CMK (cell line): ENCODE measurements at regions not wholly inside any gene's neighbourhood (a gene's known extent, or its start where the extent isn't known, plus 50 kb on each side); places are given as distances from the start of the nearest gene placed in this dataset.

Source experiments
- DNase-seq: peaks from one replicate; pipeline ENCODE4 v3.0.0-alpha.2; 2010; ENCODE audit warnings: low read depth

GRCh38 chr22:49640366-49641095 is 187.1 kb downstream of the BRD1 start:
- no peak for DNase-seq

DNA sequence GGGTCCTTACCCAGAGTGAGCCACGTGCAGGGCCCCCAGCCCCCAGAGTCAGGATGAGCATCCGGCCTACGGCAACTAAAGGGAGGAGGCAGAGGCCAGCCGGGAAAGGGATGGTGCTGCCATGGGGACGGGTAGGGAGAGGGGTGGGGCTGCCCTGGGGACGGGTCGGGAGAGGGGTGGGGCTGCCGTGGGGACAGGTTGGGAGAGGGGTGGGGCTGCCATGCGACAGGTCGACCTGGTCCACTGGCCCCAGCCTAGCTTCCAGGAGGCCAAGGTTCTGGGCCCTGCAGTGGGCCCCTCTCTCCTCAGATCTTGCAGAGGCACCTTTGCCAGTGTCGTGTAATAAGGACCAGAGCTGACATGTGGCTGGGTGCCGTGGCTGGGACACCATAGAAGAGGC is 187.7 kb downstream of the BRD1 start:
- no peak for DNase-seq

- no peak for DNase-seq
These were observed 188.9 kb downstream of the BRD1 start for GRCh38 chr22:49638788-49639187.

DNA sequence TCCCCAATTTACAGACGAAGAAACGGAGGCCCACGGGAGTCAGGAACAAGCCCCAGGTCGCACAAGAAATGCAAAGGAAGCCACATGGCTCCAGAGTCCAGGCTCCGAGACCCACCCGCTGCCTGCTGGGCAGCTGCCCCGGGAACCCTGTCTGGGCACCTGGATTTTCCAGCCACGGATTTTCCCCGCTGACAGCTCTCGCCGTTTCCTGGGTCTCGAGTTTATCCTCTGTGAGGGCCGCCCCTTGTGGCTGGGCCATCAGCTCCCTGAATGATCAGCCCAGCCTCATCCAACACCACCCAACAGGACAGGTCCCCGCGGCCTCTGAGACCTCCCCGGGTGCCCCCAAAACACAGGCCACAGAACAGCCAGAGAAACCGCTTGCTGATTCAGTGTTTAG is 189.7 kb downstream of the BRD1 start:
- no peak for DNase-seq

DNA sequence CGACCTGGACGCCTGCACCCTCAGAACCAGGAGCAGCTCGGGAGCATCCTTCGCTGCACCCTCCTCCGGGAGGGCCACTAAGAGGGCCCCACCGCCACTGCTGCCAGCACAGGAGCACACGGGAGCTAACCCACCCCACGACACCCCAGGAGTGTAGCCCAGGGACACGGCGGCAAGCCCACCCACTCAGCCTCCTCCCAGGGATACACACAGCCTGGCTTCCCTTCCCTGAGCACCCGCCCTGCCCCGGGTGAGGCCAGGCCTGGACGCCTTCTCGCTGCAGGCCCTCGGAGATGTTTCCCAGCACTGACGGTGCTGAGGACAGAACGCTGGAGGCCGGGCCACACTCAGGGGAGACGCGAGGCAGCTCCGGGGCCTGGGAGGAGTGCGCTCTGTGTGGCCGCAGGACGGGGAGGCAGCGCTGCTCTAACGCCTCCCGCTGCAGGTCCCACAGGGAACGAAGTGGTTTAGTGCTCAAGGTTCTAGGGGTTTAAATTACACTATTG is 190.4 kb downstream of the BRD1 start:
- DNase-seq, result no peak

DNA sequence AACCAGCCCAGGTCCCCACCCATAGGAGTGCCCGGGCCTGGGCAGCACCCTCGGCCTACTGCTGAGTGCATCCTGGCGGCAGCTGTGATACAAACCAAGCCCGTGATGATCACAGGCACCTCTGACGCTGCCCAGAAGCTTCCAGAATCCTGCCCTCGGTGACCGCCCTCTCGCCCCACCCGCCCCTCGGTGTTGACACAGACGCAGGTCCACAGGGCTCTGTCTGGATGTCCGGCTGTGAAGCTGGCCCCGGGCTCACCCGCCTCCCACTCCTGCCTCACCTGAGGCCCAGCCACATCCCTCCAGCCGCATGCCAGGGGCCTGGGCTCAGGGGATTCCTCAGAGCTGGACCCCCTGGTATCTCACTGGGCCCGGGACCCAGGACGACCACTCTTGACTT is 191.0 kb downstream of the BRD1 start:
- DNase-seq, result no peak

DNA sequence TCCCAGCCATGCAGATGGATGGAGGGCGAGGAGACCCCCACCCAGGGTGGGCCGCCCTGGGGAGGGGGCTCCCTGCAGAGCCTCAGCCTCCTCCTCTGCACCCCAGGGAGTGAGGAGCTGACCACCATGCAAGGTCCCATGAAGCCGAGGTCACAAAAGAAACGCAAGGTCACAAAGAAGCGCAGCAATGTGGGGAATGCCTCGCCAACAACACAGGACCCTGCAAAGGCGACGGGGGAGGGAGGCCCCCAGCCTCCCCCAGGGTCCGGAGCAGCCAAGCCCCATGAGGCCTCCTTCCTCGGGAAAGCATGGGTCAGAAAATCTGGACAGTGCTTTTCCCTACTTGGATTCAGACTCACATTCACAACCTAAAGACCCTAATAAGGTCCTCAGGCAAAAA is 191.5 kb downstream of the BRD1 start:
- no peak for DNase-seq

DNA sequence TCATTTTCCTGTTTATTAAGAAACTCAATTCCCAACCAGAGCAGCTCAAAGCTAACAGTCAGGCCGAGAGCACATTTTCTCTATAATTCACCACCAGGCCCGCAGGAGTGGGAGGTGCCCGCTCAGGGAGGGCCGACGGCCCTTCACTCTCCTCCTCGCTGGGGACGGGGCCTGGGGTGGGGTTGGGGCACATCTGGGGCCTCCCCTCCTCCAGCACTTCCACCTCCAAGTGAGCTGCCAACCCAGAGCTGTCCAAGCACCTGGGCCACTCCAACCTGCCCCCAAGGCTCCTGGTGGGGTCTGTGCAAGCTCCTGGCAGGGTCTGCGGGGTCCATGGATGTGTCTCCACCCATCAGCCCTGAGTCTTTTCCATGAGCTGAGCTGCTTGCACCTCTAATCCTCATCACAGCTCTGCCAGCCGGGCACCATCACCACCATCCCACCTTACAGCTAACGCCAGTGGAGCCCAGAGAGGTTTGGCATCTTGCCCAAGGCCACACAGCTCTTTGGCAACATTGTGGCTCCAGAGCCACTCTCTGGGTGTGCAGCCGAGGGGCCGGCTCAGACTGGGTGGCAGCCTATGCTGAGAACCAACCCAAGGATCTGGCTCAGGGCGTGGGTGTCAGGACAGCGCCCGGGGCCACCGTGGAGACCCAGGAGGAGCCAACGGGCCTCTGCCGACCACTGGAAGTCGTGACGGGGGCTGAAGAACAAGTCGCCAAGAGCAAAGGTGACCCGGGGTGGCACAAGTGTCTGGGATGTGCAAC is 193.5 kb downstream of the BRD1 start:
- no peak for DNase-seq

GRCh38 chr22:49633010-49633324 is 194.7 kb downstream of the BRD1 start:
- DNase-seq, result no peak

GRCh38 chr22:49632199-49633009 is 195.3 kb downstream of the BRD1 start:
- DNase-seq, result no peak

DNA sequence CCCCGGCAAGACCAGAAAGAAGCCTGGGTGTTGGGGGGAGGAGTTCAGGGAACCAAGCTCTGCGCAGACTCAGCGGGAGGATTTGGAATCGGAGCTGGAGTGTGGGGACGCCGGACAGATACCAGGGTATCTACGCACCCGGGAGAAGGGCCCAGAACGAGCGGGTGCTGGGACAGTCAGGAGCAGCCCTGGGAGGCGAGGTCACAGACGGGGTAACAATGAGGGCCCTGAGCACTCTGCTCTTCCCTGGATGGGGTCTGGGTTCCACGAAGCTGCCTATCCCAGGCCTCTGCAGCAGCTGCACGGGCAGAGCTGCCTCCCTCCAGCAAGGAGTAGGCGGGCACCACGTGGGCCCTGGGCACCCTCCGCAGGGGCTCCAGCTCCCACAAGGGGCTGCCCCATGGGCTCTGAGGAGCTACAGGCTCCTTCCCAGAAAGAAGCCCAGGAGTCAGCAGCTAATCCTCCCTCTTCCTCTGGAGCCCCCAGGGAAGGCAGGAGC is 197.2 kb downstream of the BRD1 start:
- no peak for DNase-seq

GRCh38 chr22:49629586-49630447 is 197.9 kb downstream of the BRD1 start:
- no peak for DNase-seq

- no peak for DNase-seq
These were observed 198.5 kb downstream of the BRD1 start for GRCh38 chr22:49629261-49629570.

GRCh38 chr22:49628391-49629260 is 199.0 kb downstream of the BRD1 start:
- no peak for DNase-seq

GRCh38 chr22:49627217-49628181 is 200.2 kb downstream of the BRD1 start:
- DNase-seq, result no peak

DNA sequence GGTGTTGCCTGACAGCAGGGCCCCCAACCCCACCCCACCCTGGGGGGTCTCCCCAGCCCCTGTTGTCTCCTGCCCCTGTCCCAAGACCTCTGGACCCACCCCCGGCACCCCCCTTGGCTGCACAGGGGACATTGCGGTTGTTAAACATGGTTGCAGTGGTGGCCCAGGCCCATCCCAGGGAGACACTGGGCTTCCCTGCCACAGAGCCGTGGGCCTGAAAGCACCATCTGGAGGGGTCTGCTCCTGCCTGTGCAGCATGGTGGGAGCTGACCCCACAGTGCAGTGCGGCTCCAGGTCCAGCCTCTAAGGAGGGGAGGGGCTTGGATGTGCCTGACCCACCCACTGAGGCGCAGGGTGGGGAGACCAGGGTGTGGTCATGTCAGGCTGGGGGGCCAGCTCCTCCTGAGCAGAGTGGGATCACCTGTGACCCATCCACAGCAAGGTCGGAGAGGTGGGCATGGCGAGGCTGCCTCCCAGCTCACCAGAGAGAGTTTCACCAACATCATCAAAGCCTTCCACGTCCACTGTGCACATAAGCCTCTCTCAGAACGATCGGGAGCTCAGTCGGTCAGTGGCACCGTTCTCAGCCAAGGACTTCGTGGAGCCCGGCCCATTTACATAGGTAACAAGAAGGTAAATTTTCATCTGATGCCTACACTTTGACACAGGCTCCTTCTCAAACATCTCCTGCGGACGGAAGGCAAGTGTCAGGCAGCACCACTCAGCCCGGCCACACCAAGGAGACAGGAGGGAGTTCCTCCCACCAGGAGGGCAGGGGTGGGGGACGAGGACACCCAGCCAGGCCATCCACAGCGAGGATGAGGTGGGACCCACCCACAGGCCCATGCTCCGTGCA is 201.1 kb downstream of the BRD1 start:
- DNase-seq, result no peak

DNA sequence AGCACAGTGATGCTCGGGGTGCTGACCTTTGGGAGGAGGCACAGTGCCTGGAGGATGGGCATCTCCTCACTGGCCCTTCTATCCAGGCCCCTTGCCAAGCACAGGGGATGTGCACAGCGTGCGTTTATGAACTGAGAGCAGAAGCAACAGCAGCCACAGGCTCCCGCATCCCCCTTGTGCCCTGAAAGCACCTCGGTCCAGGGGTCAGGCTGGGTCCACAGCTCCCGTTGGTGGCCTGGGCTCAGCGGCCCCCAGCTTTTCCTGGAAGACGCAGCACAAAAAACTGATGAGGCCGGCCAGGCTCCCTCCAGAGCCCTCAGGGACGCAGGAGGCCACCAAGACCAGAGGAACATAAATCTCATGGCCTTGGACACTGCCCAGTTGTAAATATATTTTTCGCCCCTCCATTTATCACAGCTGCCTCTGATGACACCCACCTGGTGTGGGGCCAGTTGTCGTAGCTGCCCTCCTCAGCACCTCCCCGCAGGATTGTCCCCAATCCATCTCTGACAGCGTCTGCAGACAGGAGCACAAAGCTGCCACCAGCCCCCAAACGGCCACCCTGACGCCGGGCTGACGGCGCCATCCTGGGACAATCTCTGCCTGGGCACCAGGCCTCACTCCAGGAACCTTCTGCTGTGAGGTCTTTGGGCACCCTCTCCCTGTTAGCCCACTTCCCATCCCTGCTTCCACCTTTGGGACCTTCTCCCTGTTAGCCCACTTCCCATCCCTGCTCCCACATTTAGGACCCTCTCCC is 203.1 kb downstream of the BRD1 start:
- DNase-seq, result no peak

- DNase-seq, result no peak
These were observed 204.0 kb downstream of the BRD1 start for GRCh38 chr22:49623715-49624114.
